Tibial nerve (tissue), 3 donors: ENCODE measurements at regions not wholly inside any gene's neighbourhood (a gene's known extent, or its start where the extent isn't known, plus 50 kb on each side); places are given as distances from the start of the nearest gene placed in this dataset.

Experiments used
- EP300 ChIP-seq, 2 donors: sonication (generic); formaldehyde crosslinking; IDR thresholded peaks; one replicate each; pipeline ENCODE4 v1.6.1; 2017; ENCODE audit warnings: antibody characterized with exemption in 2 of 2, mild to moderate bottlenecking in 1 of 2
- POLR2A ChIP-seq, 2 donors: fragments of 450-650 bp; IDR thresholded peaks; one replicate each; pipeline ENCODE4 v1.6.1; 2017; ENCODE audit warnings: antibody characterized with exemption in 2 of 2, mild to moderate bottlenecking in 2 of 2, moderate library complexity in 2 of 2

GRCh38 chr2:181309586-181309985 is 147.6 kb upstream of the ITGA4 start:
- TF ChIP-seq POLR2A (IDR thresholded peaks at IDR 0.05) (no peak), EP300 (IDR thresholded peaks at IDR 0.05) (no peak)
